GM23338 (cell line): ENCODE measurements at regions not wholly inside any gene's neighbourhood (a gene's known extent, or its start where the extent isn't known, plus 50 kb on each side); places are given as distances from the start of the nearest gene placed in this dataset.

Experiments used
- CREB1 ChIP-seq: fragments of 250-450 bp; sonication (Bioruptor Pico); IDR thresholded peaks from 2 replicates; pipeline ENCODE4 v1.5.0; 2020; ENCODE audit warnings: low read depth, mild to moderate bottlenecking, moderate library complexity
- CTCF ChIP-seq, 2 experiments: fragments of 200-600 bp in 1 of 2; sonication (generic) in 1 of 2; conservative IDR thresholded peaks; 2 replicates each; pipeline versions ENCODE4 v1.5.1 to v1.6.1; 2016 to 2017; ENCODE audit warnings: antibody characterized with exemption in 2 of 2, low read depth in 2 of 2, mild to moderate bottlenecking in 2 of 2, moderate library complexity in 1 of 2
- ETS1 ChIP-seq: IDR thresholded peaks from 2 replicates; pipeline ENCODE4 v1.6.1; 2016; ENCODE audit warnings: antibody characterized with exemption
- EZH2 ChIP-seq: fragments of 200-600 bp; sonication (generic); IDR thresholded peaks from one replicate; pipeline ENCODE4 v1.8.0; 2017; ENCODE audit warnings: antibody characterized with exemption, mild to moderate bottlenecking, low read depth; ENCODE audit not compliant: unreplicated experiment
- EZH2phosphoT487 ChIP-seq: fragments of 200-600 bp; sonication (generic); IDR thresholded peaks from one replicate; pipeline ENCODE4 v1.8.1; 2018; ENCODE audit warnings: antibody characterized with exemption; ENCODE audit not compliant: unreplicated experiment
- JUNB ChIP-seq: IDR thresholded peaks from one replicate; pipeline ENCODE4 v1.6.1; 2016; ENCODE audit warnings: antibody characterized with exemption; ENCODE audit not compliant: unreplicated experiment
- NANOG ChIP-seq: IDR thresholded peaks from 2 replicates; pipeline ENCODE4 v1.6.1; 2016; ENCODE audit warnings: antibody characterized with exemption, borderline replicate concordance
- POLR2AphosphoS5 ChIP-seq: IDR thresholded peaks from 2 replicates; pipeline ENCODE4 v1.6.1; 2016; ENCODE audit warnings: antibody characterized with exemption, low read depth
- REST ChIP-seq: IDR thresholded peaks from one replicate; pipeline ENCODE4 v1.6.1; 2018; ENCODE audit warnings: antibody characterized with exemption; ENCODE audit not compliant: unreplicated experiment
- STAT1 ChIP-seq: IDR thresholded peaks from one replicate; pipeline ENCODE4 v1.6.1; 2016; ENCODE audit warnings: antibody characterized with exemption; ENCODE audit not compliant: unreplicated experiment
- ZNF462 ChIP-seq: fragments of 250-450 bp; sonication (Bioruptor Pico); IDR thresholded peaks from 2 replicates; pipeline ENCODE4 v1.5.0; 2020; ENCODE audit warnings: mild to moderate bottlenecking, moderate library complexity

GRCh38 chr4:71221510-71222466, 117.0 kb upstream of the SLC4A4 start:
- TF ChIP-seq POLR2AphosphoS5 (no peak), EZH2phosphoT487 (no peak), REST (no peak), CTCF (conservative IDR thresholded peaks at IDR 0.05; ENCODE audit: low read depth in 2 of 2) (no peak), ETS1 (no peak), CREB1 (CRISPR knock-in tag) (no peak), JUNB (no peak), STAT1 (no peak), EZH2 (no peak), ZNF462 (CRISPR knock-in tag) (no peak), NANOG (no peak)
